ENCODE measurements at regions not wholly inside any gene's neighbourhood (a gene's known extent, or its start where the extent isn't known, plus 50 kb on each side); places are given as distances from the start of the nearest gene placed in this dataset.

GRCh38 chr3:162328649-162329048 lies 832.0 kb downstream of the OTOL1 start:
- no peak for TF ChIP-seq CTCF (IDR thresholded peaks at IDR 0.05; ENCODE audit: control insufficient read depth, extremely low read depth, insufficient read depth)
- H3K4me3 ChIP-seq (ENCODE audit: low read depth, low read length): no peak overlapping the region
- no peak for DNase-seq (ENCODE audit: low read depth)

DNA sequence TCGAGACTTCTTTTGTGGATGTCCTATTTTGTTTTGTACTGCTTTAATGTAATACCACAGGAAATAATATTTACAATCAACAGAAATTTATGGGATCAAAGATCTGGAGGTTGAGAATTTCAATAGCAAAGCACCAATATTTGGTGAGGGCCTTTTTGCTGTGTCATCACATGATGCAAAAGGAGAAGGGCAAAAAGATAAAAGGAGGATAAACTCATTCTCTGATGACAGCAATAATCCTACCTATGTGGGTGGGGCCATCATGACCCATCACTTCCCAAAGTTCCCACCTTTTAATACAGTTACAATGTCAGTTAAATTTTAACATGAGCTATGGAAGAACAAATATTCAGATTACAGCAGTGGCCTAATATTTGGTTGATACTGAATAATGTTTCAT lies 832.9 kb downstream of the OTOL1 start:
- no peak overlapping the region for H3K4me3 ChIP-seq (ENCODE audit: low read depth, low read length)
- no peak for DNase-seq (ENCODE audit: low read depth)
- no peak for TF ChIP-seq CTCF (IDR thresholded peaks at IDR 0.05; ENCODE audit: control insufficient read depth, extremely low read depth, insufficient read depth)

DNA sequence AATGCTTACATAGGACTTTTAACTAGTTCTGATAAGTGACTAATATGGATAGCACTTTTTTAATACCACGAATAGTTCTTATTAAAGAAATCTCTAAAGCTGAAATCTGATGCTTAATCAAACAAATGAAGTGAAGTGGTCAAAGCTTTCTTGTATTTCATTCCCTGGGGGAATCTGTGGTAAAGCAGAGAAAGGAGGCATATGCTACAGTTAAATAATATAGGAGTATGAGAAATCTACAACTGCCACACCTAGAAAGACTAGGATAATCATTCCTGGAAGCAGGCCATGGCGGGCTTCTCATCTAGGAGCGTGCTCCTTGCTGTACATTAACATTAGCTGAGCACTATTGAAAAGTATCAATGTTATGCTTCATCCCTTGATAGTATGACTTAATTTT lies 835.7 kb downstream of the OTOL1 start:
- TF ChIP-seq CTCF (IDR thresholded peaks at IDR 0.05; ENCODE audit: control insufficient read depth, extremely low read depth, insufficient read depth): no peak
- H3K4me3 ChIP-seq (ENCODE audit: low read depth, low read length): no peak overlapping the region
- no peak for DNase-seq (ENCODE audit: low read depth)

- DNase-seq (ENCODE audit: low read depth): no peak
- no peak overlapping the region for H3K4me3 ChIP-seq (ENCODE audit: low read depth, low read length)
- no peak for TF ChIP-seq CTCF (IDR thresholded peaks at IDR 0.05; ENCODE audit: control insufficient read depth, extremely low read depth, insufficient read depth)
Measured at GRCh38 chr3:162334537-162334936, 837.9 kb downstream of the OTOL1 start.

- no peak for TF ChIP-seq CTCF (IDR thresholded peaks at IDR 0.05; ENCODE audit: control insufficient read depth, extremely low read depth, insufficient read depth)
- H3K4me3 ChIP-seq (ENCODE audit: low read depth, low read length): no peak overlapping the region
- DNase-seq (ENCODE audit: low read depth): no peak
Measured at GRCh38 chr3:162337630-162338029, 841.0 kb downstream of the OTOL1 start.

DNA sequence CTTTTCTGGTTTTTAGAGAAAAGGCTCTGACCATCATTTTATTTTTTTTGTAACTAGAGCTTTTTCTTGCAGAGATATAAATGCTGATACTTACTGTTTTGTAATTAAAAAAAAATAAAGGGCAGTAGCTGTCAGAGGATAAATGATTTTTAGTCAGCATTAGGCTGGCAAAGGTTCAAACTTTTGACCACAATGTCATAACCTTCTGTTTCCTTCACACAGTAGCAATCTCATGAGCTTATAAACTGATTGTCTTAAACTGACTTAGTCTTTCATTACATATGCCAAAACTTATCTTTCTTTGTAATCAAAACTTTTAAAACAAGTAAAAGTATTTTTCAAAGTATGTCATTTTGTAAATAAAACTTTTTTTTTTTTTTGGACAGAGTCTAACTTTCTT lies 841.9 kb downstream of the OTOL1 start:
- H3K4me3 ChIP-seq (ENCODE audit: low read depth, low read length): no peak overlapping the region
- no peak for DNase-seq (ENCODE audit: low read depth)
- TF ChIP-seq CTCF (IDR thresholded peaks at IDR 0.05; ENCODE audit: control insufficient read depth, extremely low read depth, insufficient read depth): no peak

GRCh38 chr3:162348912-162349311 lies 852.3 kb downstream of the OTOL1 start:
- H3K4me3 ChIP-seq (ENCODE audit: low read depth, low read length): no peak overlapping the region
- DNase-seq (ENCODE audit: low read depth): no peak
- no peak for TF ChIP-seq CTCF (IDR thresholded peaks at IDR 0.05; ENCODE audit: control insufficient read depth, extremely low read depth, insufficient read depth)

Data from LNCaP clone FGC (cell line).